HG03175 (cell line): ENCODE measurements at regions not wholly inside any gene's neighbourhood (a gene's known extent, or its start where the extent isn't known, plus 50 kb on each side); places are given as distances from the start of the nearest gene placed in this dataset.

Experiments
- ATAC-seq: cut with Tn5 transposase; IDR thresholded peaks from one replicate; pipeline ENCODE4 v1.9.1; 2021; ENCODE audit warnings: mild to moderate bottlenecking, moderate library complexity; ENCODE audit not compliant: unreplicated experiment

- ATAC-seq: no peak
These were observed 255.5 kb upstream of the RPL38 start for GRCh38 chr17:73947966-73948355.

DNA sequence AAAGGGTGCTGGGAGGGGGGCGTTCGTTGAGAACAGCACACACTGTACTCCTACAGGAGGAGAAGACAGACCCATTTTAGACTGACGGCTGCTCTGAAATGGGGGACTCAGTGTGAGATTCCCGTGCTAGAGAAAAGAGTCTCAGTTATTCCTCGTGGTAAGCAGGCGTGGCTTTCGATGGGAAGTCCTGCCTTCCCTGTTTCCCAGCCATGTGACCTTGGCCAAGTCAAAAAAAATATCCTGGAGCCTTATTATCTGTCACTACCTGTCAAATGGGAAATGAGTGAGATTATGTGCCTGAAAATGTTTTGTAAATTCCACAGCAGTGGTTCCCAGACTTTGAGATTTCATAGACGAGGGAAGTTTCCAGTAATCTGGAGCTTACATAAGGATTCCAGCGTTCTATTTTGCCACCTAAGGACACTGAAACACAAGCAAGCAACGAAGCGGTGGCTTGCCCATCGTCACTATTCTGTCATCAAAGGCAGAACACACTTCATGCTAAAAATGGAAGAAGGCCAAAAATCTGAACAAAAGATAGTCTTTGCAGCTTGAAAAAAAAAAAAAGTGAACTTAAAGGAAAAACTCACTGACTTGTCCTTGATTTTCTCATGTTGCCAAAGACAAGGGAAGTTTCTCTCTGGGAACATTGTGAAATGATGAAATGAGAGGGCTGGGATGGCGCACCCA is 253.4 kb upstream of the RPL38 start:
- no peak for ATAC-seq

- no peak for ATAC-seq
These were observed 252.9 kb upstream of the RPL38 start for GRCh38 chr17:73950593-73950914.

GRCh38 chr17:73952082-73952479 is 251.4 kb upstream of the RPL38 start:
- ATAC-seq: no peak

GRCh38 chr17:73952480-73953205 is 250.8 kb upstream of the RPL38 start:
- ATAC-seq: no peak

DNA sequence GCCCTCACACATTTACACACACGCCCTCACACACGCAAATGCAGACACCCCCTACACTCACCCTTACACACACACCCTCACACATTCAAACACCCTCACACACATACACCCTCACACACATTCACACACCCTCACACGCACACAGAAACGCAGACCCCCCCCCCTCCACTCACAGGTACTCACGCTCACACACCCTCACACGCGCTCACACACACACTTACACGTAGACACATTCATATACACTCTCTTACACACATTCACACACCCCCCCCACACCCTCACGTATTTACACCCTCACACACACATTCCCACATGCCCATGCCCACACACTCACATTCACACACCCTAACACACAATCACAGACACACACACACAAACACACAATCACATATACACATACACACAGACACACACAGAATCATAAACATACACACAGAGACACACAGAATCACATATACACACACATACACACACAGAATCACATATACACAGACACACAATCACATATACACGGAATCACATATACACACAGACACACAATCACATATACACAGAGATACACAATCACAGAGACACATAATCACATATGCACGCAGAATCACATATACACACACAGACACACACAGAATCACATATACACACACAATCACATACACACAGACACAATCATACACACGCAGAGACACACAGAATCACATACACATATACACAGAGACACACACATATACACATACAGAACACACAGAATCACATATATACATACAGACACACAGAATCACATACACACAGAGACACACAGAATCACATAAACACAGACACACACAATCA is 250.1 kb upstream of the RPL38 start:
- ATAC-seq: no peak

DNA sequence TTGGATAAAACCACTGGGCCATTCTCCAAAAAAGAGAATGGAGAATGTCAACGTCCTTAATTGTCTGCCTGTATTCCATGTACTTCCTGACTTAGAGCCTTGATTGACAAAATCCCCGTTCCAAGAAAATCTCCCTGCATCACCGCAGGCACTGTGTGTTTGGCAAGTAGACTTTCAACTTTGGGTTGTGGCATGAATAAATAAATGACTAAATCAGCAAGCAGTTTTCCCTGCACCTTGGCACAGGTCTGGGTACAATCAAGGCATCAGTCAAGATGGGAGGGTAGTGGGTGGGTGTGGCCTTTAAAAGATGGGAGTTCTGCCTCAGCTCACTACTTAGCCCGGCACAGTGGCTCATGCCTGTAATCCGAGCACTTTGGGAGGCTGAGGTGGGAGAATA is 248.5 kb upstream of the RPL38 start:
- ATAC-seq: no peak

GRCh38 chr17:73955616-73956015 is 247.9 kb upstream of the RPL38 start:
- ATAC-seq: no peak

GRCh38 chr17:73956169-73956568 is 247.3 kb upstream of the RPL38 start:
- ATAC-seq: no peak

DNA sequence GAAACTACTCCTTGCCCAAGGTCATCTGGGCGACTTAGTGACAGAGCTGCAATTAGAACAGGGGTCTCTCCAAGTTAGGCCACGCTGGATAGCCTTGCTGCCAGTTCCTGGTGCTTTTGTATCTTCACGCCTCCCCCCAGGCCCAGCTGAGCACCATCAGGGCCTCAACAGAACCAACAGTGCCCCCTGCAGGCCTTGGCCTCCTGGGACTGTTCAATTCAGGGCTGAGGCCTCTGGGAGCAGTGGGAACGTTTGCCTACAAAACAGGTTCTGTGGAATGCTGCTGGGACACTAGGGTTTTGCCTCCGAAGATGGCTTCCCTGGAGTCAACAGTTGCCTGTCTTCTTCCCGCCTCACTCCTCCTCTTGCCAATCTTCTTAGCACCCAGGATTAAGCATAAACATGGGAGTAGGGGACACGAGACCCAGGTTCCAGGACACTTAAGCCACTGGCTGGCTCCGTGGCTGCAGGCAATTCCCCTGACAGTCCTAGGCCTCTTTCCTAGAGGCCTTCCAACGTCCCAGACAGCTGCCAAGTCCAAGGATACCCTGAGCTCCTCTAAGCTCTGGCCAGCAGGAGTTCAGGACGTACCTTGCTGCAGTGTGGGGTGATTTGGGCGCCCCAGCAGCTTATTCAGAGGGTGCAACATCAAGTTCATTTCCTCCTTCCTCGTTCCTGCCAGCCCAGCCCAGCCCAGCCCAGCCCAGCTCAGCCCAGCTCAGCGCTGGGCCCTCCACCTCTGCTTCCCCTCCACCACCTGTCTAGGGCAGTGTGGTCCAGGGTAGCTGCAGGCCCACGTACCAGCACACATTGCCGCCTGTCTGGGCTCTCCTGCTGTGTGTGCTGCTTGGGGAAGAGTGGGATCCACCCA is 246.6 kb upstream of the RPL38 start:
- ATAC-seq: no peak

GRCh38 chr17:73957564-73957963 is 245.9 kb upstream of the RPL38 start:
- ATAC-seq: no peak

- no peak for ATAC-seq
These were observed 245.0 kb upstream of the RPL38 start for GRCh38 chr17:73958453-73958852.

GRCh38 chr17:73960469-73960868 is 243.0 kb upstream of the RPL38 start:
- ATAC-seq: no peak

DNA sequence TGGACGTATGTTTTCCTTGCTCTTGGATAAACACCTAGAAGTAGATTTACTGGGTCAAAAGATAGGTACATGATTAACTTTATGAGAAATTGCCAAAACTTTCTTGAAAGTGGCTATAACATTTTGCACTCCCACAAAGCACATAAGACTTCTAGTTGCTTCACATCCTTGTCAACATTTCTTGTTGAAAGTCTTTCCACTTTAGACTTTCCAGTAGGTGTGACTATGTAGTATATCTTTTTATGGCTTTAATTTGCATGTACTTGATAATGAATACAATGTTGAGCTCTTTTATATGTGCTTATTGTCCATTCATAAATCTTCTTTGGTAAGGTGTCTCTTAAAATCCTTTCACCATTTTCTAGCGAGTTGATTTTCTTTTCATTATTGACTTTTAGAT is 241.2 kb upstream of the RPL38 start:
- ATAC-seq: no peak

DNA sequence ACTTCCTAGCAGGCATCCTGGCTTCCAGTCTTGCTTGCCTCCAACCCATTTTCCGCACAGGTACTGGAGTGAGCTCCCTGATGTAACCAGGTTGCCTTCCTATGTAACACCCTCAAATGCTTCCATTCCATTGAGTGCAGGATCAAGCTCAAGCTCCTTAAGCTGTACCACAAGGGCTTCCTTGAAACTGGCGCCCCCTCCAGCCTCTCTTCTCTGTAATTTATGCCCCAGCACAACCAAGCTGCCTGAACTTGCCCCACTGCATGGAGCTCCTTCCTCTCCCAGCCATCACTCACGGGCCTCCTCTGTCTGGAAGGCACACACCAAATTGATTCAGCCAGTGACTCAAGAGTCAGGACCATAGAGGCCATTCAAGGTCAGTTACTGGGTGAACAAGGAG is 234.8 kb upstream of the RPL38 start:
- no peak for ATAC-seq

GRCh38 chr17:73969956-73970355 is 233.5 kb upstream of the RPL38 start:
- no peak for ATAC-seq

GRCh38 chr17:73971127-73971526 is 232.4 kb upstream of the RPL38 start:
- no peak for ATAC-seq

- ATAC-seq: no peak
These were observed 231.4 kb upstream of the RPL38 start for GRCh38 chr17:73972056-73972455.

DNA sequence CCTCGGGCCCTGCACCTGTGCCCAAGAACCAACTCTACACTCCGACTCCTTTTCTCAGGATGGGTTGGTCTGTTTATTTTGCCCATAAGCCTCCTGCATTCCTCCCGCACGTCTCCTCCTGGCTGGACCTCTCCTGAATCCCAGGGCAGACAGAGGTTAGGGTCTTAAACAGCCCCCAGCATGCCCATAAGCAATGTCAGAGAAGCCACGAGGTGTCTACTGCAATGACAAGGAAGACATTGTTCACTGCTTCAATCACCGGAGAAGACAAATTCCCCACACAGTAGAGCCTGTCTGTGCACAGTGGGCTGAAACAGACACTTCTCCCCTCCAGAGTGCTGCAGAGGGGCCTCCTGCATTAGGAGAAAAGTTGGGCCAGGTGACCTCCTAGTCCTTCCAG is 230.6 kb upstream of the RPL38 start:
- ATAC-seq: no peak

GRCh38 chr17:73973586-73974409 is 229.7 kb upstream of the RPL38 start:
- ATAC-seq: no peak
